ENCODE measurements at regions not wholly inside any gene's neighbourhood (a gene's known extent, or its start where the extent isn't known, plus 50 kb on each side); places are given as distances from the start of the nearest gene placed in this dataset.

DNA sequence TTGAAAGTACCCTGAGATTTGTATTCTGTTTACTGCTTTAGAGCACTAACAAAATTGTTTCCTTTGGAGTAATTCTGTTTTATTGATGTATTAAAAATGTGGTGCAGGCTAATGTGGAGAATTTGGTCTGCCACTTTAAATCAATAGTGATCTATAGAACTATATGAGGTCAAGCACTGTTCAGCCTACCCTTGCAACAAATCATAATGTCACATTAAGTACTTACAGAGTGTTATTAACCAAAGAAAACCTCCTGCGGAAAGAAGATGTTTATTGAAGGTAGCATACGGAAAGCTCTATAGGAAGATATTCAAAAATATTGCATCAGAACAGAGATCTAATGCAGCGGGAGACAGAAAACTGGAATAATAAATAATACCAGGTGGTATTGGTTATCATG, 865.0 kb upstream of the TYRP1 start:
- TF ChIP-seq, protein P1, sequence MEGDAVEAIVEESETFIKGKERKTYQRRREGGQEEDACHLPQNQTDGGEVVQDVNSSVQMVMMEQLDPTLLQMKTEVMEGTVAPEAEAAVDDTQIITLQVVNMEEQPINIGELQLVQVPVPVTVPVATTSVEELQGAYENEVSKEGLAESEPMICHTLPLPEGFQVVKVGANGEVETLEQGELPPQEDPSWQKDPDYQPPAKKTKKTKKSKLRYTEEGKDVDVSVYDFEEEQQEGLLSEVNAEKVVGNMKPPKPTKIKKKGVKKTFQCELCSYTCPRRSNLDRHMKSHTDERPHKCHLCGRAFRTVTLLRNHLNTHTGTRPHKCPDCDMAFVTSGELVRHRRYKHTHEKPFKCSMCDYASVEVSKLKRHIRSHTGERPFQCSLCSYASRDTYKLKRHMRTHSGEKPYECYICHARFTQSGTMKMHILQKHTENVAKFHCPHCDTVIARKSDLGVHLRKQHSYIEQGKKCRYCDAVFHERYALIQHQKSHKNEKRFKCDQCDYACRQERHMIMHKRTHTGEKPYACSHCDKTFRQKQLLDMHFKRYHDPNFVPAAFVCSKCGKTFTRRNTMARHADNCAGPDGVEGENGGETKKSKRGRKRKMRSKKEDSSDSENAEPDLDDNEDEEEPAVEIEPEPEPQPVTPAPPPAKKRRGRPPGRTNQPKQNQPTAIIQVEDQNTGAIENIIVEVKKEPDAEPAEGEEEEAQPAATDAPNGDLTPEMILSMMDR (IDR thresholded peaks at IDR 0.05; ENCODE audit: poor library complexity): no peak
- TF ChIP-seq EZH2phosphoT487 (IDR thresholded peaks at IDR 0.05; ENCODE audit: low read depth, severe bottlenecking, unreplicated experiment) (no peak), EZH2 (IDR thresholded peaks at IDR 0.05; ENCODE audit: borderline replicate concordance) (no peak)

Data from hepatocyte (in vitro differentiated cells).